ENCODE measurements at regions not wholly inside any gene's neighbourhood (a gene's known extent, or its start where the extent isn't known, plus 50 kb on each side); places are given as distances from the start of the nearest gene placed in this dataset.
A peak's percentile ranks its signal among the peaks of the same experiment; 100 is the strongest.

- Histone ChIP-seq H3K27ac (ENCODE audit: low read depth, low read length) (no peak overlapping the region), H3K9me3 (ENCODE audit: low read depth, low read length) (peaks cover 5% of the 10 kb centered on the region), H4K20me1 (ENCODE audit: insufficient read depth, low read length) (no peaks in the 10 kb centered on the region), H3K4me1 (ENCODE audit: insufficient read depth, low read length) (peaks cover 3% of the 10 kb centered on the region), H2AFZ (ENCODE audit: low read length) (no peak overlapping the region), H3K79me2 (ENCODE audit: insufficient read depth, low read length) (no peaks in the 10 kb centered on the region), H3K4me3 (ENCODE audit: insufficient read depth, low read length) (no peak overlapping the region), H3K36me3 (ENCODE audit: insufficient read depth, low read length) (no peaks in the 10 kb centered on the region), H3K27me3 (ENCODE audit: insufficient read depth, low read length) (no peaks in the 10 kb centered on the region), H3K4me2 (ENCODE audit: insufficient read depth, low read length) (no peak overlapping the region)
- TF ChIP-seq CTCF (IDR thresholded peaks at IDR 0.05; ENCODE audit: extremely low read depth, low read depth, low read length) = no peak
- peak; percentile 9 for DNase-seq (ENCODE audit: insufficient read length, low spot score, missing footprints)
Measured at GRCh38 chr6:150775415-150776203, 89.9 kb upstream of the MTHFD1L start.

GRCh38 chr6:150777736-150778135 is 87.8 kb upstream of the MTHFD1L start:
- TF ChIP-seq CTCF (IDR thresholded peaks at IDR 0.05; ENCODE audit: extremely low read depth, low read depth, low read length) = no peak
- no peaks in the 10 kb centered on the region for H3K36me3 ChIP-seq (ENCODE audit: insufficient read depth, low read length)
- H3K27me3 ChIP-seq (ENCODE audit: insufficient read depth, low read length) = no peaks in the 10 kb centered on the region
- DNase-seq (ENCODE audit: insufficient read length, low spot score, missing footprints) = peak; percentile 6
- H3K4me2 ChIP-seq (ENCODE audit: insufficient read depth, low read length) = no peak overlapping the region
- peaks cover 5% of the 10 kb centered on the region for H3K9me3 ChIP-seq (ENCODE audit: low read depth, low read length)
- no peaks in the 10 kb centered on the region for H4K20me1 ChIP-seq (ENCODE audit: insufficient read depth, low read length)
- H3K79me2 ChIP-seq (ENCODE audit: insufficient read depth, low read length) = no peaks in the 10 kb centered on the region
- H3K27ac ChIP-seq (ENCODE audit: low read depth, low read length) = no peak overlapping the region
- H3K4me1 ChIP-seq (ENCODE audit: insufficient read depth, low read length) = no peaks in the 10 kb centered on the region
- no peak overlapping the region for H3K4me3 ChIP-seq (ENCODE audit: insufficient read depth, low read length)
- H2AFZ ChIP-seq (ENCODE audit: low read length) = no peak overlapping the region

GRCh38 chr6:150783813-150784212 is 81.7 kb upstream of the MTHFD1L start:
- no peaks in the 10 kb centered on the region for H4K20me1 ChIP-seq (ENCODE audit: insufficient read depth, low read length)
- TF ChIP-seq CTCF (IDR thresholded peaks at IDR 0.05; ENCODE audit: extremely low read depth, low read depth, low read length) = no peak
- H3K4me2 ChIP-seq (ENCODE audit: insufficient read depth, low read length) = no peak overlapping the region
- H3K4me3 ChIP-seq (ENCODE audit: insufficient read depth, low read length) = no peak overlapping the region
- peaks cover 8% of the 10 kb centered on the region for H3K27me3 ChIP-seq (ENCODE audit: insufficient read depth, low read length)
- H3K4me1 ChIP-seq (ENCODE audit: insufficient read depth, low read length) = no peaks in the 10 kb centered on the region
- H3K36me3 ChIP-seq (ENCODE audit: insufficient read depth, low read length) = no peaks in the 10 kb centered on the region
- no peak overlapping the region for H3K27ac ChIP-seq (ENCODE audit: low read depth, low read length)
- H2AFZ ChIP-seq (ENCODE audit: low read length) = no peak overlapping the region
- no peak for DNase-seq (ENCODE audit: insufficient read length, low spot score, missing footprints)
- H3K9me3 ChIP-seq (ENCODE audit: low read depth, low read length) = no peaks in the 10 kb centered on the region
- no peaks in the 10 kb centered on the region for H3K79me2 ChIP-seq (ENCODE audit: insufficient read depth, low read length)

- Histone ChIP-seq H3K4me1 (ENCODE audit: insufficient read depth, low read length) (no peaks in the 10 kb centered on the region), H3K9me3 (ENCODE audit: low read depth, low read length) (no peaks in the 10 kb centered on the region), H3K4me3 (ENCODE audit: insufficient read depth, low read length) (no peak overlapping the region), H2AFZ (ENCODE audit: low read length) (peak overlapping the region; percentile 26), H3K27ac (ENCODE audit: low read depth, low read length) (no peak overlapping the region), H3K36me3 (ENCODE audit: insufficient read depth, low read length) (no peaks in the 10 kb centered on the region), H3K4me2 (ENCODE audit: insufficient read depth, low read length) (no peak overlapping the region), H3K79me2 (ENCODE audit: insufficient read depth, low read length) (no peaks in the 10 kb centered on the region), H4K20me1 (ENCODE audit: insufficient read depth, low read length) (no peaks in the 10 kb centered on the region), H3K27me3 (ENCODE audit: insufficient read depth, low read length) (peaks cover 8% of the 10 kb centered on the region)
- TF ChIP-seq CTCF (IDR thresholded peaks at IDR 0.05; ENCODE audit: extremely low read depth, low read depth, low read length) = no peak
- no peak for DNase-seq (ENCODE audit: insufficient read length, low spot score, missing footprints)
Measured at GRCh38 chr6:150787429-150787828, 78.1 kb upstream of the MTHFD1L start.

All from osteoblast (primary cell).